ENCODE measurements at regions not wholly inside any gene's neighbourhood (a gene's known extent, or its start where the extent isn't known, plus 50 kb on each side); places are given as distances from the start of the nearest gene placed in this dataset.

GRCh38 chr1:5340560-5341130, 651.6 kb downstream of the NPHP4 start:
- CTCF ChIA-PET: no interaction called here
- POLR2A ChIA-PET: no interaction called here

GRCh38 chr1:5338466-5338865, 653.8 kb downstream of the NPHP4 start:
- POLR2A ChIA-PET: no interaction called here
- CTCF ChIA-PET: no interaction called here

- CTCF ChIA-PET: no interaction called here
- POLR2A ChIA-PET: no interaction called here
These were observed 658.9 kb downstream of the NPHP4 start for GRCh38 chr1:5333291-5333690.

GRCh38 chr1:5331101-5331500, 661.1 kb downstream of the NPHP4 start:
- ChIA-PET POLR2A (no interaction called here), CTCF (no interaction called here)

DNA sequence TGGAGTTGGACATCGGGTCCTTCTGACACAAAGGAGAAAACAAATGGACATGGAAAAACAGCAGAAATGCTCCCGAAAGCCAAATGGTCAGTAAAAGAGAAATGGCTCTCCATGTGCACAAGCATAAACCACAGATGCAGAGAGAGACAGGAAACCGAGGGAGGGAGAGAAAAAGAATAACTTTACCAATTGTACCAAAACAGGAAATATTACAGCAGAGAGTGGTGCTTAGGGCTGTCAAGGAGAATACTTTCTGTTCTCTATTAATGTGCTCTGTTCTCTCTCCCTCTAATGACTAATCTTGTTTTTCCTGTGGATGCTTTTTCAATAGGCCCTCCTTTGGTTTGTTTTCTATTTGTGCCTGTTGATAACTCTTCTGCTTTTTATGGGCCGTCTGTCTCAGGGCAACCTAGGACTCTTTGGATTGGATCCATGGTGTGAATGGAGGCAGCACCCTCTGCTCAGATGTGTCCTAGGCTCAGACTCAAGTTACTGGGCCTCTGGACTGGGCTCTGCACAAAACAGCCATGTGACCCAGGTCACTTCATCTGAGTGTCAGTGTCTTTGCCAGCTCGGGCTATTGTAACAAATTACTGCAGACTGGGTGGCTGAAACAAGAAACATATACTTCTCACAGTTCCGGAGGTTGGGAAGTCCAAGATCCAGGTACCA, 663.0 kb downstream of the NPHP4 start:
- CTCF ChIA-PET: no interaction called here
- POLR2A ChIA-PET: no interaction called here

- CTCF ChIA-PET: no interaction called here
- POLR2A ChIA-PET: no interaction called here
These were observed 667.3 kb downstream of the NPHP4 start for GRCh38 chr1:5324883-5325282.

DNA sequence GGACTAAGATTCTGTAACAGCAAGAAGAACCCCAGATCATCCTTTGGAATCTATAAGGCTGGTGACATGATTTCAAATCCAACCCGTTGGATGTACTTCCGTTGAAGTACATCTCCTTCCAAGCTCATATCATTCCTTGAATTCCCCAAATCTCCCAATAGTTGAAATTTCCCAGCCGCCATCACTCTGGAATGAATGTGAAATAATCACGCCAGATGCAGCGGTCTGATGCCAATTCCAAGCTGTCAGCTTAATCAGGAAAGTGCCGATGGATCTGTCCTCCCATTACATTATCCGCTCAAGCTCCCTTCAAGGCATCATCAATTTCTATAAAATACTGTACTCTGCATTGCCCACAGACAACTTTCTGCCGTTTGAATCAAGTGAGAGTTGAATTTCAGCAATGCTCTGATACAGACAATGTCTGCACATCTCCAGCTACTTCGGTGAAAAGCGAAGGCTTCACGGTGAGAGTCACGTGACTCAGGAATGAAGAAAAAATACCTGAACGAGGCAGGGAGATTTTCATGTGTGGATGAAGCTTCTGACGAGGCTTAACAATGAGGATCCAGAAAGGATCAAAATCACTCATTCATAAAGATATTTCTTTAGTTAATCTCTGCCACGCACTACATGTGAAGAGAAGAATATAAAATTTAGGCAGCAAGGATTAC, 663.9 kb downstream of the AJAP1 start:
- CTCF ChIA-PET: no interaction called here
- POLR2A ChIA-PET: no interaction called here

DNA sequence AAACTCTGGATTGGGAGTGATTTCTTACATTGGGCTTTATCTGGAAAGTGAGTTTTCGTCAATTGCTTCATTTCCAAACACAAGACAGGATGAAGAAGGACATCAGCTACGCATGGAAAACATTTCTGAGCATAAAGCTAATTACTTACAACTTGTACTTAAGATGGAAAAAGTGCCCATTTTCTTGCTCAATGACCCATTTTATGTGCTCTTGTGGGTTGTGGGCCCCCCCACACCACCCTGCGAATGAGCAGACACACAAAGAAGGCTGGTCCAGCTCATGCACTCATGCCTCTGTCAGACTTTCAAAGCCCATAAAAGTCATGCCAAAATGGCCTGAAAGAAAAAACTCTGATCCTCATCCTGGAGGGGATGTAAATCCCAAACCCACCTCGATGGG, 663.0 kb downstream of the AJAP1 start:
- ChIA-PET POLR2A (no interaction called here), CTCF (no interaction called here)

- ChIA-PET POLR2A (no interaction called here), CTCF (no interaction called here)
These were observed 658.5 kb downstream of the AJAP1 start for GRCh38 chr1:5312862-5313261.

DNA sequence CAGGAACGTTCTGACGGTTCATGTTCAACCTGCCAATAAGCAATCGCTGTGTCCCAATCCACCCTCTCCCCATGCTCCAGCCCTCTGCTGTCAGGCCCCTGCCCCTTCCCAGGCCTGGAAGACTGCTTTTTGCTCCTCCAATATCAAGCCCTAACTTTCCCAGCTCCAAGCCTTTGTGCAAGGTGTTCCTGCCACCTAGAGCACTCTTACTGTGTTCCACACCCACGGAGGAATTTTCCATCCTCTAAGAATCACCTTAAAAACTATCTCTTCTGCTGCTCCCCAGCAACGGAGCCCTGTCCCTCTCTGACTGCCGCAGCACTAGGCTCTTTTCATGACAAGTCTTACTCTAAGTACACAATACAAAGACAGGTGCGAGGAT, 657.9 kb downstream of the AJAP1 start:
- ChIA-PET CTCF (no interaction called here), POLR2A (no interaction called here)

GRCh38 chr1:5311634-5312292, 657.4 kb downstream of the AJAP1 start:
- ChIA-PET CTCF (no interaction called here), POLR2A (no interaction called here)

DNA sequence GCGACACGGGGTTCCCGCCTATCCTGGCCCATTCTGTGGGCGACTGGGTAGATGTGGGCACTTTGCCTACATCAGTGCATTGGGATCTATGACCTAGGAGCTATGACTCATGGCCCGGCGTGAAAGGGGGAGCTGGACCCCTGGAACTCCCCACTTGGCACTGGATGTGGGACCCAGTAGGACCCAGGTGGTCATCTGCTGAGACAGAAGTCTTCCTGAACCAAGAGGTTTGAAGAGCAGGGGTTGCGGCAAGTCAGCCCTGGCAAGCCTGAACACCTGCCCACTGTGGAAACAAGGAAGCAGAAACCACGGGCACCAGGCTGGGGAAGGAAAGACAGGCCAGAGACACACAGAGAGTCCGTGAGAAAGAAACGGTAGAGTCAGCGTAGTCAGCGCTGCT, 656.7 kb downstream of the AJAP1 start:
- POLR2A ChIA-PET: no interaction called here
- CTCF ChIA-PET: no interaction called here

GRCh38 chr1:5308249-5308648, 653.8 kb downstream of the AJAP1 start:
- ChIA-PET CTCF (no interaction called here), POLR2A (no interaction called here)

DNA sequence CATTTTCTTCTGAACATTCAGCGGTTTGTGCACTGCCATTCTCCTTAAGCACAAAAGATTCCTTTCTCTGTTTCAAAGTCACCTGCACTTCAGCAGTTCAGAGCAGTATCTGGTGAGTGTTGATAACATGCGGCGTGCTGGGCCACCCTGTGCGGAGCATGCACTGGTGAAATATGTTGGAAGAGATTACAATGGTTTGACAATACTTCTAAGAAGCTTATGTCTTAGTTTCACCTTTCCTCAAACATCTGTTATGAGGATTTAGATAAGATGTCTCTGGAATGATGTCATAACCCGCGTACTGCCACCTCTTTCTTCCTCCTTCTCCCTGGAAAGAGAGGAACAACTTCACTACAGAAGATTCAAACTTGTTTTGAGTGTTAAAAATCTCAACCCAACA, 650.3 kb downstream of the AJAP1 start:
- POLR2A ChIA-PET: no interaction called here
- CTCF ChIA-PET: no interaction called here

GRCh38 chr1:5298376-5298775, 644.0 kb downstream of the AJAP1 start:
- ChIA-PET POLR2A (no interaction called here), CTCF (no interaction called here)

DNA sequence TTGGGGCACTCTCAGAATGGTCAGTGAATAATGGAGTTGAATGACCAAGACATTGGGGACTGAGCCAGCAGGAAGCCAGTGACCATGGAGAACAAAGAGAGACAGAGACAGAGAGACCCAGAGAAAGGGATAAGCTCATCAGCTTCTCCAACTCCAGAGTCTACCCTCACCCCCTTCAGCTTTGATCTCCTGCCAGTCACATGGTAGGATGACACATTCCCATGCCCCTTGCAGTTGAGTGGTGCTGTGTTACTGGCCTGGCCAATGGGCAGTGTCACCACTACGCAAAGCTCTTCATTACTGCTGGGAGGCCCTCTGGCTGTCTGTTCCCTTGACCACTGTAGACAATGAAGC, 643.5 kb downstream of the AJAP1 start:
- CTCF ChIA-PET: no interaction called here
- POLR2A ChIA-PET: no interaction called here

- ChIA-PET CTCF (no interaction called here), POLR2A (no interaction called here)
These were observed 642.9 kb downstream of the AJAP1 start for GRCh38 chr1:5297180-5297885.

GRCh38 chr1:5296557-5297179, 642.3 kb downstream of the AJAP1 start:
- CTCF ChIA-PET: no interaction called here

GRCh38 chr1:5296095-5296494, 641.7 kb downstream of the AJAP1 start:
- ChIA-PET CTCF (no interaction called here), POLR2A (no interaction called here)

More at GRCh38 chr1:5296557-5297179, 642.3 kb downstream of the AJAP1 start:
- POLR2A ChIA-PET: no interaction called here

DNA sequence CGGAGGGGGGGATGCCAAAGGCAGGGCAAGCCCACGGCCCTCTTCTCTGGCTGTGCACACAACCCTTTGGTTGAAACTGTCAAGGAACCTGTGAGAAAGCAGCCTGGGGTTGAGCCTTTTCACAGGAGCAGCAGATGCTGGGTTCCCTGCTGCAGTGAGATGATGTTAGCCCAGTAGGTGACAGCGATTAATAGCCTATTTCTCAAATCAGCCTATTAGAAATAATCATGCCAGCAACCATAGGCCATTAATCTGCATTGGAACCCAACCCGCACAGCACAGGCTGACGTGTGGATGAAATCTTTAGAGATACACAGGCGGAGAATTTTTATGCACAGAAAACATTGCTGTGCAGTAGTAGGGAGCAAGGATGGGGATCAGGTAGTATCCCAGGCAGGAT, 637.5 kb downstream of the AJAP1 start:
- CTCF ChIA-PET: no interaction called here
- POLR2A ChIA-PET: no interaction called here

Measured in activated CD8-positive, alpha-beta memory T cell treated with anti-CD3 and anti-CD28 coated beads for 36 hours (primary cell).